Tongue (tissue), 1 donor: ENCODE measurements at regions not wholly inside any gene's neighbourhood (a gene's known extent, or its start where the extent isn't known, plus 50 kb on each side); places are given as distances from the start of the nearest gene placed in this dataset.

Experiments
- DNase-seq: peaks from one replicate; pipeline ENCODE4 v3.0.0-alpha.2; 2015

DNA sequence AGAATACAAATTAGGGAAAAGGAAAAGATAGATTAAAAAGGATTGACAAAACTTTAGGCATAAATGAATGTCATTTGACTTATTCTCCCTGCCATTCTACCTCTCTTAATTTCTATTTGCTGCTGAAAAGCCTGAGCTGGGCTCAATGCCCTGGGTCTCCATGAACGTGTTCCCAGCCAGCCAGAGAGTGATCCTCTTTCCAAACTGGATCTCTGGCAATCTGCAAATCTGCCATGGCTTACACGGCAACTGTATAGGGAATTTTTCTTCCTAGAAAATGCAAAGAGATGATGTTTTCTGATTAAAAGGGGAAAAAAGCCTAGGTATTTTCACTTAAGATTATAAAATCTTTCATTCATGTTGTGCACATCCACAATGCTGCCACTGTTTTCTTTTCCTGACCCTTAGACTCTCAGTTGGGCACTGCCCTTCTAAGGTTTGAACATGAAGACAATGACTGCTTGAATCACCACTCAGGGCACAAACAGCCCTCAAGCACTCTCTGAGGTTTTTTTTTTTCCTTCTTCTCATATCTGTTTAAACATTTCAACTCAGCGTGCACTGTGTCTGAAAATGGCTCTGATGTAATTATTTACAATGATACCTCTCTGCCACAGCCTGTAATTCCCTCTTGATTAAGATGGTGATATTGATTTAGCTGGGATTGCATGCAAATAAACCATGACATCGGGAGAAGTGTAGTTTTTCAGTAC lies 60.3 kb downstream of the DACT1 start:
- no peak for DNase-seq

DNA sequence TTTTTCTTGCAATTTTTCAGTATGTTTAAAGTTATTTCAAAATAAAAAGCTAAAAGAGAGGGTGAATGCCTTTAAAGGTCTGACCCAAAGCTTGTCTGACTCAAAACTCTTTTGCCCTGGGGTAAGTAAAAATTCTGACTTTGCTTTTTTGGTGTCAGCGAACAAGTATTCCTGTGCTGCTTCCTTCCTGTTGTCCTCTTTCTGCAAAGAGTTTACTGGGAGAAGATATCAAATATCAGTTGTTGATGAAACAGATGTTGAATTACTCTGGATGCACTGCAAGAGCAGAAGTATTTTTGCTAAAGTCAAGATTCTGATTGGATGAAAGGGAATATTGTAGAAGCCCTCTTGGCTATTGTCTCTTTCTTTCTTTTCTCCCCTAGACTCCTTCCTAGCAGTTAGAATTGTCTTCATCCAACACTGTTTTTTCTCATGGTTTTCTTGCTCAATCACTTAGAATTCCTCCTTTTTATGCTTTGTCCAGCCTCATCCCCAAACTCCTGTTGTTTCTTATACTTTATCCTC lies 62.0 kb downstream of the DACT1 start:
- no peak for DNase-seq

DNA sequence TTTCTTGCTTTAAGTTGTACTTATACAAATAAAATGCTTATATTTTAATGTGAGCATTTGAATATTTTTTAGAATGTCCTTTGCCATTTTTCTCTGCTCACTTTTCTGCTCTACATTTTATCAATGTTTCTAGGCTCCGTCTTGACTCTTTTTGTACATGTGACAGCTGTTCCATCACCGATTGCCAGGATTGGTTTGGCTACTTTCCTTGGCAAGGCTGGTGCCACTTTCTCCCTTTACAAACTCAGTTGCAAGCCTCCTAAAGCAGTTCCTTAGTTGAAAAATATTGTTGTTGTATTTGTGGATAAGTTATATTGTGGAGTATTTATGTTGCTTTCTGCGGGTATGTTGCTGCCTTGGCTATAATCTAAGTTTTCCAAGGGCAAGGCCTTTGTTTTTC lies 63.4 kb downstream of the DACT1 start:
- DNase-seq, result no peak

DNA sequence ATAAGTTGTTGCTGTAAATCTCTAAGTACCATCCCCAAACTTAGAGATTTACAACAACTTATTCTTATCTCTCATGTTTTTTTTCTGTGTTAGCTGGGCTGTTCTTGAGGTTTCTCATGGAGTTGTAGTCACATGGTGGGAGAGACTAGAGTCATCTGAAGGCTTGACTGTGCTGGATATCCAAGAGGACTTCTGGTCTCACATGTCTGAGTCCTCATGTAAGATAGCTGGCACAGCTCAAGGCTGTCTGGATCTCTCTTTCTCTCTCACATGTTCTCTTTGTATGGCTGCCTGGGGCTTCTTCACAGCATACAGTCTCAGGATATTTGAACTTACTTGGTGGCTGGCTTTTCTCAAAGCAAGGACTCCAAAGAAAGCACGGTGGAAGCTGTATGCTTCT lies 63.8 kb downstream of the DACT1 start:
- no peak for DNase-seq

DNA sequence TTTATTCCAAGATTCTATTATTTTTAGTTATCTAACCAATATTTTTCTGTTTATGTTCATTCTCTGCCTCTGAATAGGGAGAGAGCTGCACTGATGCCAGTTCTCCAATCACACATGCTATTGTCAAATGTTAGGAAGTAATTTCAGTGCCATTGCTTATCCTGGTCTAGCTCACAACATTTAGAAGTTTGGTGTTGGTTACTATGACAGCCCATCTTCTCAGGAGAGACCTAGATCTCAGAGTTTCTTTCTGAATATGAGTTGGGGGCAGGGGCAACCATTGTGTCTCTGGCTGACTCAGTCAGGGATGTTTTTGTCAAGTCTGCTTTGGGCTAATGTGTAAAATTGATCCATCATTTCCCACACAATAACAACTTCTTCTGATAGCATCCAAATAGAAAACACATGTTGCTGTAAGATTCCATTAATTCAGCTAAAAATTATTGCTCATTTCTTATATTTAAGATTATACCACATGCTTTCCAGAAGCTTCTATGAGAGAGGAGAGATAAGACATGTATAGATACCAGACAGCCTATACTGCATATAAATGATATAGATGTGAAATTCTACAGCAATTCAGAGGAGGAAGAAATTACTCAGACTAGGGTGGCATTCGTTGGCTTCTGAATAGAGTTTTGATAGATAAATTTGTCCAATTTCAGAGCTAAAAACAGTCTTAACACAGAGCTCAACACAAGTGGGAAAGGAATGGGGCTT lies 64.8 kb downstream of the DACT1 start:
- DNase-seq, result no peak

DNA sequence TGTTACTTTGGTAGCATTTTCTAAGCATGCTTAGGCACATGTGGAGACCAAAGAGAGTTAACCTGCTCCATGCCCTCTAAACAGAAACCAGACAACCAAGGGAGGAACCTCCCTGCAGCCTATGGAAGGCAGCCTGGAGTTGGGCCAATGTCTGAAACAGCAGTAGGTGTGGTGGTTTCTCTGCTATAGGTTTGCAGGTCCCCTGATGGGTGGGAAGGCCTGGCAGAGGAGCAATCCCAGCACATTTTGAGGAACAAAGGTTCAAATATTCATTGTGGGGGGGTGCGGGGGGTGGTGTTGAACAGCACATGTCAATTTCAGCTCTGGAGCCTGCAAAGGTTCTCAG lies 65.4 kb downstream of the DACT1 start:
- DNase-seq, result no peak

DNA sequence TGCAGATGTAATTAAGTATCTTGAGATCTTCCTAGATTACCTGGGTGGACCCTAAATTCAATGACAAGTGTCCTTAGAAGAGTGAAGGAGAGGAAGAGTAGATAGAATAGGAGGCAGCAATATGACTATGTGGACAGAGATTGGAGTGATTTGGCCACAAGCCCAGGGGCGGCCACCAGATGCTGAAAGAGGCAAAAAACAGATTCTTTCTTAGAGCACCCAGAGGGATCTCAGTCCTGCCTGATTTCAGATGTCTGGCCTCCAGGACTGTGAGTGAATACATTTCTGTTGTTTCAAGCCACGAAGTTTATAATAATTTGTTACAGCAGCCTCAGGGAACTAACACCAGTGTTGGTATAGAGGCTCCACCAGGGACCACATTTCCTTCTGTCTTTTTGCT lies 67.3 kb downstream of the DACT1 start:
- no peak for DNase-seq

DNA sequence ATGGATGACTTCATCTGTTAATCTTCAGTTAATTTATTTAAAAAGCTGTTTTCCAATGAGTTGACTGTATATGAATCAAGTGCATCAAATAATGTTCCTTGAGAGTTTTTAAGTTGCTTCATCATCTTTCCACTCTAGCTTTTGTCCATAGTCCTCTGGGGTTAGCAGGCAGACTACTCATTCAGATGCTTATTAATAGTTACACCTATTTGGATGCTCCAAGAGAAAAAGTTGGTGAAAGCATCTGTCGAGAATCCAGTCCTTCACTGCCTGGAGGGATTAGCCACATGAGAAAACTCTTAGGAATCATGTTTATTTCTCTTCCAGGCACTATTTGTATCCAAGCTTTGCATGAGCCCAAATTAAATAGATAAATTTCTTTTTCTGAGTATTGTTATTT lies 70.2 kb downstream of the DACT1 start:
- DNase-seq, result no peak

DNA sequence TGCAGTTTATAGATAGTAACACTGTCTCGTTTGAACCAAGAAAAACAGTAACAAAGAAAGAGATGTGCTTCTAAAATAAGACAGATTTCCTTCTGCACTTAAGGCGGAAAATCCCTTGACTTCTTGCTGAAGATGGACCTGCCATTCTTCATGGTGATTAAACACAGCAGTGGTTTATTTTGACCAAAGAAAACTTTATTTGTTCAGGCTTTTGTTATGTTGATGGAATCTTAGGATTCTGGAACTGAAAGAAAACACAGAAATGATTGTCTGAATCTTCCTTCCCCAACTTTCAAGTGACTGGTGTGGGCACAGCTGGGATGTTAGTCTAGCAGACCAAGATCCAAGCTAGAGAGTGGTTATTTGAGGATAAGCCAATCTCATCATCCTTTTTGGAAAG lies 72.2 kb downstream of the DACT1 start:
- DNase-seq, result no peak

DNA sequence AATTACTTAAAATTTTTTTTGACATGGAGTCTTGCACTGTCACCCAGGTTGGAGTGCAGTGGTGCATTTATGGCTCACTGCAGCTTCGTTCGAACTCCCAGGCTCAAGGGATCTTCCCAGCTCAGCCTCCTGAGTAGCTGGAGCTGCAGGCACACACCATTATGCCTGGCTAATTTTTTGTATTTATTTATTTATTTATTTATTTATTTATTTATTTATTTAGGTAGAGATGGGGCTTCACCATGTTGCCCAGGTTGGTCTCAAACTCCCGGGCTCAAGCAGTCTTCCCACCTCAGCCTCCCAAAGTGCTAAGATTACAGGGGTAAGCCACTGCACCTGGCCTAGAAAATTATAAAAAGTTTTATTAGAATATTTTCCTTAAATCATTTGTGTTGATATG lies 73.6 kb downstream of the DACT1 start:
- no peak for DNase-seq

DNA sequence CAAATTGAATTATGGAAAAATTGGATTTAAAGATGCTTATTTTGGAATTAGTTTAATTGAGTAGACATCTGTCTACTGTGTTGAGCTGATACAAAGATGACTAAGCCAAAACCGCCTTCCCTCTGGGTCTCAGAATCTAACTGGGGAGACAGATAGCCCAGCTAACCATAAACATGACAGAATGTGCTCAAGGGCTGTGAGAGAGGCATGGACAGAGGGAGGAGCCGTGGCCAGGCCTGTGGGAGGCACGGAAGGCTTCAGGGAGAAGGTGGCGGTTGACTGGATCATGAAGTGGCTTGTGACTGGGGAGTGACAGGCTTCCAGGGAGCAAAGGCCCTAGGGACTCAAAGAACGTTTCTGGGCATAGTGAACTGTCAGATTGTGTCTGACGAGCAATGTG lies 74.6 kb downstream of the DACT1 start:
- DNase-seq, result no peak

DNA sequence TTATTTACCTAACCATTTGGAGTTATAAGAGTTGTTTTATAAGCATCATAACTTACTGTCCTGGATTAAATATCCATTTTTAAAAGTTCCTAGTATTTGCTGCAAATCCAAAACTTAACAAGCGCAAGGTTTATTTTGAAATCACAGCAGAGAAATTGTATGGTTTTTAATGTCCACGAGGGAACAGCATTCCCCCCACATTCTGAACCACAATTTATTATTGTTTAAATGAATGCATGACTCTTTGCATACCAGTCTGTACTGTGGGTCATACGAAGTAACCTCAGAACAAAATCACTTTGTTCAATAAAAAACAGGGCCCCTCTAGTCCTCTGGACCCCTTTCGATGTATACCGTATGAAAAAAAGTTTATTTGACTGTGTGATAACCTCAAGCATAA lies 75.9 kb downstream of the DACT1 start:
- no peak for DNase-seq

DNA sequence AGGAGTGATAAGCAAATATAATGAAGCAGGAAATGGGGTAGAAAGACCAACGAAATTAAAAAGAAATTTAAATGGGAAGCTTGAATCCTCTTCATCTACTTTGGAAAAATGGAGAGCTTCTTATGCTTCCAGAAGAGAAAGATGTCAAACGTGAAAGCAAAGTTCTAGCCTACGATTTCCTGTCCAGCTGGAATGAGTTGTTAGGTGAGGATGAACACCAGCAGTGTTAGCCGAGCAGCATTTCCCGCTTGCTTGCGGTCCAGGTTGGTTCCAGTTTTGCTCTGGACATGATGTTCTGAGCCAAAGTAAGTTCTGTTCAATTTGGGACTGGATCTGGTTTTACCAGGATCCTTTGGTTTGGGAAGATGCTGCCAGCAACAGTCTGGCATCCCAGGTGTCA lies 78.9 kb downstream of the DACT1 start:
- no peak for DNase-seq

DNA sequence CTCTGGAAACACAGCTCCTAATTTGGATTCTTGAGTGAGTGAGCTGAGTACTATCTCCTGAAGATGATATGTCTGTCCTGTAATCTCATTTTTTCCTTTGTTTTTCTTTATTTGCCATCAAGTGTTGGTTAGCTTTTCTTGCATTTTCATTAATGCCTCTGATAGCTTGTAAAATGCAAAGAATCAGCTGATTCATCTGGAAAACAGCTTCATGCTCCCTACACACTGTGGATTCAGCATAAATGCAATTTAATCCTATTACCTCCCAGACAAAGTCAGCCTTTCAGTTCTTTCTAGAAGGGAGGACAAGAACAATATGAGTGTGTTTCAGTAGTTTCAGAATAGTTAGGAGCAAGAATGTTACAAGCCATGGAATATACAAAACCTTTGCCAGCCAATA lies 79.4 kb downstream of the DACT1 start:
- DNase-seq, result no peak

DNA sequence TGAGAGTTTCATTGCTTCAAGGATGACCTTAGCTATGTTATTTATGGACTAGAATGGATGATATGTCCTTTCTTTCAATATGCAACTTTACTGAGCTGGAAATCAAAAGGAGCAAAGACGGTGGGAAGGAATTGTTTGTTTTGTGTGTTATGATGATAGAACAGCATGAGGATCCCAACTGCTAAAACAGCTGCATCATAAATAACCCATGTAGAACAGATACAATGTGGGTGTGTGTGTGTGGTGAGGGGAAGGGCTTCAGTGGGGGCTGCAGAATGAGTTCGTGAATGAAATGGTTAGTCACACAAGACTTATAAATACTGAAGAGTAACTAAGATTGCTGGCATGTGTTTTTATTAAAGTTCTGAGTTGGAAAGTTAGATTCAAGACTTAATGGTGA lies 80.1 kb downstream of the DACT1 start:
- no peak for DNase-seq

DNA sequence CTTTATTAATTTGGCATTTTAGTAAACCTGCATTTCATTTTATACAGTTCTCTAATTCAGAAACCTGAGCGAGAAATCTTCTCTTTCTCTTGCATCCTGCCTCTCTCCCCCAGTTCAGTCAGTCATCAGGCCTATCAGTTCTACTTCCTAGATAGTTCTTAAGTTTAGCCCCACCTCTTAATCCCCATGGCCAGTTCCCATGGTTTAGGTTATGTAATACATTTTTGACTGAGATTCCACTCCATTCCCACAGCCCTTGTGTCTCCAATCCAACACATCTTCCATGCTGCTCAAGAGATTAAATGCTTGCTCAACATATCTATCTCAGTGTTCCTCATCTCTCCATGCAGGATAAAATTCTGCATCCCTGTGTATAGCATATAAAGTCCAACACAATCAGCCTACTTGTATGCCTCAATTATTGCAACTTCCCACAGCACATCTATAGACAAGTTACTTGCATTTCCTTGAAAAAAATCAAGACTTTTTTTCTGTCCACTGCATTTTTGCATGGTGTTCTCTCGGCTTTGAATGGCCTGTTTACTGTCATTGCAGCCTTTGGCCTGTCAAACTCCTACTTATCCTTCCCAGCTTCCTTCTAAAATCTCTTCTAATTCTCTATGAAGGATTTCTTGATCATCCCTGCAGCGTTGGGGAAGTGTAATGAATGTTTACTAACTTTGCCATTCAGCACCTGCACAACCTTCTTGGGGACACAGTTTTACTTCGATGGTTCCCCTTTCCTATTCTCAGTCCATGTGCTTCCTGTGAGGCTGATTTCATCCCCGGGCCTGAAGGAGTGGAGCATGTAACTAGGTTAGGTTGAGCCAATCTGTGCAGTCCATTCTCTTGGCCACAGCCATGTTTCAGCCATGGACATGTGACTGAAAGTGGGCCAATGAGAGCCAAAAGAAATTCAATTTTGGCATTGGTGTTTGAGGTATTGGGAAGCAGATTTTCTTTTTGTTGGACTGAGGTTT lies 80.8 kb downstream of the DACT1 start:
- peak; percentile 41 for DNase-seq

DNA sequence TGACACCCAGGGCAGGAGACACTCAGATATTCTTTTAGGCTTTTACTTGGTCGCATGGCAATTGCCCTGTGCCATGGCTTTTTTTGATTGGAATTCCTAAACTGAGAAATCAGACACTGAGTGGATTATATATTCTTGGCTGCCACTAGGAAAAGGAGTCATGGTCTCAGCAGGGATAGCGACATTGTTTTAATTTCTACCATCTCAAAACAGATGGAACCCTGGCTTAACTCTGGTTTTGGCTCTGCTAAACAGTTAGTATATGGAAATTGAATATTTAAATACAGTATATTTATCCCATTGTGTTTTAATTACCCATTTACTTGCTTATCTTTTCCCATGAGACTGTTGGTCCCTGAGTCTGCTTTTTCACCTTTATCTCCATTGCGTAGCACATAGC lies 84.0 kb downstream of the DACT1 start:
- DNase-seq, result no peak

DNA sequence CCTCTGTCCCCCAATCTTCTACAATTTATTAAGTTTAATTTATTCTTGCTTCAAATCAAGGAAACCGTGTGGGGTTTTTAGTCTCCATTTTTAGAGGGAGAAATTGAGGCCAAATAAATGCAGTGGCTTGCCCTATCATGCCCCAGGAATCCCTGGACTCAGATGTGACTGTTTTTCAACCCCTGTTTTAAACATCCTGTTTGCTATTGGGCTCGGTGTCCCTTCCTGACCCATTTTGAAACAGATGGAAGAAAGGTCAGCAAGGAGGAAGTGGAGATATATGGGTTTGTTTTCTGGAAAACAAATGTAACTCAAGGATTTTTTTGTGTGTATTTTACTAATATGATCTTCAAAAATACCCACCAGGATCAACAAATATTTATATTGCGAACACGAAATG lies 84.7 kb downstream of the DACT1 start:
- no peak for DNase-seq

DNA sequence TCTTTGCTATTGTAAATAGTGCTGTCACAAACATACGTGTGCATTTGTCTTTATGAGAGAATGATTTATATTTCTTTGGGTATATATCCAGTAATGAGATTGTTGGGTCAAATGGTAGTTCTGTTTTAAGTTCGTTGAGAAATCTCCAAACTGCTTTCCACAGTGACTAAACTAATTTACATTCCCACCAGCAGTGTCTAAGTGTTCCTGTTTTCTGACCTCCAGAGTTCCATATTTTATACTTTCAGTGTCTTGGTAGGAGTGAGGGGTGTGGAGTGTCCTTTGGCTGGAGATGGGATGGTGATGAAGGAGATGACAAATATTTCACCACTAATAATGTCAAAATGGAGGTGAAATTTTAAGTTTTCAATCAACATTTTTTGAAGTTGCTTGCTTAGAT lies 86.4 kb downstream of the DACT1 start:
- DNase-seq, result no peak

DNA sequence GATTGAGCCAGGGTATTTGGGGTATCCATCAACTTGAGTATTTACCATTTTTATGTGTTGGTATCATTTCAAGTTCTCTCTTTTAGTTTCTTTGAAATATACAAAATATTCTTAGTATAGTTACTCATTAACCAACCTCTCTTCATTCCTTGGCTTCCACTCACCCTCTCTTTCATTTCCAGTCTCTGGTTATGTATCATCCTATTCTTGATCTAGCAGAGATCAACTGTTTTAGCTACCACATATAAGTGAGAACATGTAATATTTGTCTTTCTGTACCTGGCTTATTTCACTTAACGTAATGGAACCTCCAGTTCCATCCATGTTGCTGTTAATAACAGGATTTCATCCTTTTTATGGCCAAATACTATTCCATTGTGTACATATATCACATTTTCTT lies 86.9 kb downstream of the DACT1 start:
- DNase-seq, result no peak

DNA sequence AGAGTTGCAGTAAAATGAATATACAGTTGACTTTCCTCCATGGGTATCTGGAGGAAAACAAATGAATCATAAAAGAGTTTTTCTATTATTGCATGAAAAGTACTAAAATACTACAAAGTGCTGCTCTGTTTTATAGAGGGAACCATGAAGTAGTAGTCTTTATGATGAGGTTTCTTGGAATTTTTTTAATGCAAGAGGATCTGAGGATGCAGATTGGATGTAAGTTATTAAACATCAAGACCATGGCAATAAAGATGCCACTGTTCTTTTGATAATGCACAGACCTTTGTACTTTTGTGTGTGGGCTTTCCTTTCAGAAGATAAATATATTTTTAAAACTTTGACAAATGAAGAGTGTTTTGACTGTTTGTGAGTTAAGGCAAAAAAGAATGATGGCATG lies 87.5 kb downstream of the DACT1 start:
- DNase-seq, result no peak

DNA sequence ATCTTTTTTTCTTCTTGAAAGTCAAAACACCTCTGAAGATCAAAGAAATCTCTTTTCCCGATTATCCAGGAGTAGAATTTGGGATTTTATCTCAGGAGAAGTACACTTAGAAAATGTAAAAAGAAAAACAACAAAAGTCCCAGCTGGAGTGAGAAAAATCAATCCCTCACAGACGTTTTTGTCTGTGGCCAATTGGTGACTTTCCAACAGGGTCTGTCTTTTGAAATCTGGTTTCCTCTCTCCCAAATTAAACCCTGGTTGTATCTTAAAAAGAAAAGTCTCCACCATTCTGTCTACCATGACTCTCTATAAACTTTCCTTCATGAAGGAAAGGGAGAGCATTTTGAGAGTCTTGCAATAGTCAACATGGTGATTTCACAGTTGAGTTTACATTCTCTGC lies 88.1 kb downstream of the DACT1 start:
- DNase-seq, result no peak
